Endodermal cell (in vitro differentiated cells): ENCODE measurements at regions not wholly inside any gene's neighbourhood (a gene's known extent, or its start where the extent isn't known, plus 50 kb on each side); places are given as distances from the start of the nearest gene placed in this dataset.

Experiments
- DNase-seq: peaks from one replicate; pipeline ENCODE4 v3.0.0-alpha.2; 2017
- H3K27ac ChIP-seq: 2 replicates; pipeline ENCODE4 v1.5.1; 2013; ENCODE audit warnings: mild to moderate bottlenecking, low read depth, low read length, moderate library complexity
- H3K27me3 ChIP-seq: 2 replicates; pipeline ENCODE4 v1.6.1; 2013; ENCODE audit warnings: mild to moderate bottlenecking, low read length, moderate library complexity; ENCODE audit not compliant: insufficient read depth, control insufficient read depth, poor library complexity, severe bottlenecking
- H3K36me3 ChIP-seq: 2 replicates; pipeline ENCODE4 v1.7.0; 2013; ENCODE audit warnings: mild to moderate bottlenecking, low read length, moderate library complexity; ENCODE audit not compliant: control insufficient read depth, insufficient read depth
- H3K4me1 ChIP-seq: one replicate; pipeline ENCODE4 v1.7.0; 2013; ENCODE audit warnings: low read length; ENCODE audit not compliant: control insufficient read depth, insufficient read depth
- H3K4me3 ChIP-seq: 2 replicates; pipeline ENCODE4 v1.5.1; 2013; ENCODE audit warnings: mild to moderate bottlenecking, low read length, moderate library complexity
- H3K9ac ChIP-seq: 2 replicates; pipeline ENCODE4 v1.6.1; 2013; ENCODE audit warnings: mild to moderate bottlenecking, low read length, moderate library complexity; ENCODE audit not compliant: poor library complexity, severe bottlenecking; ENCODE audit errors: extremely low read depth
- H3K9me3 ChIP-seq: 2 replicates; pipeline ENCODE4 v1.6.1; 2013; ENCODE audit warnings: mild to moderate bottlenecking, low read length, moderate library complexity; ENCODE audit not compliant: control insufficient read depth
- H3K27ac Mint-ChIP-seq: 2 replicates; pipeline ENCODE4 v1.8.0; 2020; ENCODE audit warnings: mixed read lengths
- H3K27me3 Mint-ChIP-seq: 2 replicates; pipeline ENCODE4 v1.8.0; 2021; ENCODE audit warnings: mild to moderate bottlenecking, mixed read lengths; ENCODE audit not compliant: insufficient read depth
- H3K36me3 Mint-ChIP-seq: 2 replicates; pipeline ENCODE4 v1.8.0; 2020; ENCODE audit warnings: low read depth, mixed read lengths
- H3K4me1 Mint-ChIP-seq: 2 replicates; pipeline ENCODE4 v1.8.0; 2020; ENCODE audit warnings: mixed read lengths
- H3K4me3 Mint-ChIP-seq: 2 replicates; pipeline ENCODE4 v1.8.0; 2020; ENCODE audit warnings: mild to moderate bottlenecking, moderate library complexity, mixed read lengths
- H3K9me3 Mint-ChIP-seq: 2 replicates; pipeline ENCODE4 v1.8.0; 2020; ENCODE audit warnings: mild to moderate bottlenecking, mixed read lengths
- CTCF ChIP-seq: fragments of 200-600 bp; sonication (generic); conservative IDR thresholded peaks from 2 replicates; pipeline ENCODE4 v1.5.0; 2021; ENCODE audit warnings: antibody characterized with exemption, mild to moderate bottlenecking
- WGBS, 2 experiments: methylation state at CpG; one replicate each; pipeline versions ENCODE4 v1.1.5 to v1.1.7; 2013; ENCODE audit warnings: missing lambda C conversion rate in 2 of 2, mixed read lengths in 1 of 2; ENCODE audit not compliant: insufficient coverage in 1 of 2, insufficient read length in 1 of 2; 5-methylcytosine and 5-hydroxymethylcytosine counted together

- Mint-ChIP-seq H3K4me1 (peaks cover 39% of the 10 kb centered on the region), H3K27me3 (no peaks in the 10 kb centered on the region), H3K27ac (peak overlapping the region; percentile 8), H3K9me3 (no peaks in the 10 kb centered on the region), H3K4me3 (no peak overlapping the region), H3K36me3 (no peaks in the 10 kb centered on the region)
- Histone ChIP-seq H3K36me3 (no peaks in the 10 kb centered on the region), H3K27me3 (no peaks in the 10 kb centered on the region), H3K4me1 (peaks cover 24% of the 10 kb centered on the region), H3K27ac (no peak overlapping the region), H3K9me3 (no peaks in the 10 kb centered on the region), H3K9ac (no peak overlapping the region), H3K4me3 (no peak overlapping the region)
- DNase-seq = no peak
- whole genome bisulfite sequencing, 2 experiments = 93 to 100% methylated on average over 1 of the region's 1 CpG
- TF ChIP-seq CTCF = no peak
Observed at GRCh38 chr2:153057743-153058142, 339.3 kb downstream of the ARL6IP6 start.

- H3K36me3 Mint-ChIP-seq = no peaks in the 10 kb centered on the region
- Histone ChIP-seq H3K9ac (no peak overlapping the region), H3K27me3 (no peaks in the 10 kb centered on the region), H3K27ac (no peak overlapping the region), H3K4me1 (peaks cover 20% of the 10 kb centered on the region), H3K36me3 (no peaks in the 10 kb centered on the region), H3K4me3 (no peak overlapping the region), H3K9me3 (no peaks in the 10 kb centered on the region)
- H3K27ac Mint-ChIP-seq = no peak overlapping the region
- no peak for DNase-seq
- peaks cover 35% of the 10 kb centered on the region for H3K4me1 Mint-ChIP-seq
- H3K9me3 Mint-ChIP-seq = no peaks in the 10 kb centered on the region
- no peaks in the 10 kb centered on the region for H3K27me3 Mint-ChIP-seq
- WGBS, 2 experiments = 24% methylated on average over 1 of the region's 1 CpG; no CpG with 5 or more reads in 1 of the 2 experiments
- H3K4me3 Mint-ChIP-seq = no peak overlapping the region
- TF ChIP-seq CTCF = no peak
Observed at GRCh38 chr2:153055182-153055581, 336.8 kb downstream of the ARL6IP6 start.

GRCh38 chr2:153052807-153053559 lies 334.6 kb downstream of the ARL6IP6 start:
- H3K4me1 Mint-ChIP-seq = peaks cover 21% of the 10 kb centered on the region
- H3K4me1 ChIP-seq = peaks cover 10% of the 10 kb centered on the region
- H3K27ac Mint-ChIP-seq = no peak overlapping the region
- 100% methylated on average over 2 of the region's 6 CpGs; no CpG with 5 or more reads in 1 of the 2 experiments for WGBS, 2 experiments
- no peaks in the 10 kb centered on the region for H3K36me3 ChIP-seq
- H3K27me3 ChIP-seq = no peaks in the 10 kb centered on the region
- no peak overlapping the region for H3K4me3 ChIP-seq
- H3K27ac ChIP-seq = no peak overlapping the region
- no peaks in the 10 kb centered on the region for H3K9me3 ChIP-seq
- no peak for TF ChIP-seq CTCF
- no peaks in the 10 kb centered on the region for H3K27me3 Mint-ChIP-seq
- no peaks in the 10 kb centered on the region for H3K9me3 Mint-ChIP-seq
- H3K9ac ChIP-seq = no peak overlapping the region
- H3K4me3 Mint-ChIP-seq = no peak overlapping the region
- no peak for DNase-seq
- H3K36me3 Mint-ChIP-seq = no peaks in the 10 kb centered on the region
